HG02678 (cell line): ENCODE measurements at regions not wholly inside any gene's neighbourhood (a gene's known extent, or its start where the extent isn't known, plus 50 kb on each side); places are given as distances from the start of the nearest gene placed in this dataset.

ENCODE experiments used
- ATAC-seq: cut with Tn5 transposase; IDR thresholded peaks from one replicate; pipeline ENCODE4 v1.9.1; 2021; ENCODE audit warnings: mild to moderate bottlenecking, moderate library complexity; ENCODE audit not compliant: unreplicated experiment

- ATAC-seq, result no peak
Observed at GRCh38 chr18:43875511-43875910, 598.2 kb upstream of the SYT4 start.

DNA sequence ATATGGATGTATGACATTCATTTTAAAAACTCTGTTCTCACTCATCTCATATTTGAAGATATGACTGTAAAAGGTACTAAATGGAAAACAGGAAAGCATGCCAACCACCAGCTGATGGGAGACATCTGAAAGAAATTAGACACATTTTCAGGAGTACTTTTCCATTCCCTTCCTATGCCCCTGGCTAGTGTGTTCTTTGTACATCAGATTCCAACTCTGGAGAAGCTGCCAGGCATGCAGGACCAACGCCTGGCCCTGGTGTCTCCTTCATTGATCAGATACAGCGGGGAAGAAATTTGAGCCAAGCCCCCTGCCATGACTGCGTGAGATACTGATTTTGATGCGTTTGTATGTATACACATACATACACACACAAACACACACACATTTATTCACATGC is 599.0 kb upstream of the SYT4 start:
- ATAC-seq, result no peak

DNA sequence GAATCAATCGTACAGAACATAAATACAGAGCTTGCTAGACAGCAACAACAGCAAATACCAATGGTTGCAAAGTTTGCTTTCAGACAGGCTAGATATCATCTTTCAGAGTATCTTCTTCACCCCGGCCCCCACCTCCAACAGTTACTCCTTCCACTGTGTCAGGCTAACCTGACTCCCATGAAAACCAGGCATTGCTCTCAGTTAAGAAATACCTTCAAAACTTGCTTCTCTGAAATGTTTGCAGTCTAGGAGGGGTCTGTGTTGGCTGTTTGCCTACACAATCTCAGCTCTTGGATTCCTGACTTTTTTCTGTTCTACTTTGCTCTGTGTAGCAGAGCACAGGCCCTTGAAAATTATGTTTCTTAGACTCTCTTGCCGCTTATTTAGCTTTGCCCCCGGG is 599.5 kb upstream of the SYT4 start:
- ATAC-seq, result no peak

- ATAC-seq, result no peak
Observed at GRCh38 chr18:43877616-43878321, 600.5 kb upstream of the SYT4 start.

GRCh38 chr18:43879415-43879814 is 602.1 kb upstream of the SYT4 start:
- ATAC-seq, result no peak

DNA sequence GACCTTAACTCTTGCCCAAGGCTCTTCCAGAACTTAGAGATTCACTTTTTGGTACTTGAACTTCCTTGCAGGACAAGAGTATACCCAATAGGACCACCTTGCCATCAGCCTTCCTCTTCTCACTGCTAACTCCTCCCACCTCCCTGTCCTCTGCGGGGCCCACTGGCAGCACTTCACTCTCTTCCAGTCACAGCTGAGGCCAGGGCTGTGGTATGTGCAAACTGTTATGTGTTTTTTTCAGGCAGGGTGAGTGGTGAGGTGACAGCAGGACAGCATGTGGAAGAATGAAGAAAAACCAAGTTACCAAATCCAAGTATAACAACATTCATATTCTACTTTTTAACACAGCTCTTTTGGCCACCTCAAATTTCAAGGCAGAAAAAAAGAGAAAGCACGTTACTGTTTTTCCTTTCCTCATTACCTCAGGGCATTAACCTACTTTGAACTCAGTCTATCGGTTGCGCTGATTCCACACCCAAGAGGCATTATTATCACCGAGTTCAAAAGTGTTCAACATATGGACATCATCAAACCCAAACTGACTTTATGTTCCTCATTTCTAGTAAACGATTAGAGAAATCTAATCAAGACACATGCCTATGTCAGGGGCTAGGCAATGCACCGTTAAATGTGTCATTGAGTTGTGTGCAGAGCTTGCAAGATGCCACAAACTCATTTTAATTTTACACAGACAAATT is 605.2 kb upstream of the SYT4 start:
- ATAC-seq, result no peak

- no peak for ATAC-seq
Observed at GRCh38 chr18:43883886-43884285, 606.6 kb upstream of the SYT4 start.

DNA sequence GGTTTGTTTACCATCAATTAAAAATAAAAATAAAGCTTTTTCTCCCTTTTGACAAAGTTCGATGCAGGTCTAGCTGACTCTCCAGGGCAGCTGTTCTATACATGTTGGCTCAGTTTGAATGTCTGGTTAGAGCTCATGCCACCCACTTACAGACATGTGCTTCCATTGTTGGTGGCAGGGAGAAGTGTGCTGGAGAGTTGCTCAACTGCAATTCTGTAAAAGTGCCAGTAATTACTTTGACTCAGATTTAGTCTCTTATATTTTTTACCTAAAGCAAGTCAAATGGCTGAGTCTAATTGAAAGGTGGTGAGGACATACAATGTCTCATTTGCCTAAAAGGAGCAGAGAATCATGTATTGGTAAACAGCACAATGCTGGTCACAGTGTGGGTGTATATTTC is 609.1 kb upstream of the SYT4 start:
- no peak for ATAC-seq

DNA sequence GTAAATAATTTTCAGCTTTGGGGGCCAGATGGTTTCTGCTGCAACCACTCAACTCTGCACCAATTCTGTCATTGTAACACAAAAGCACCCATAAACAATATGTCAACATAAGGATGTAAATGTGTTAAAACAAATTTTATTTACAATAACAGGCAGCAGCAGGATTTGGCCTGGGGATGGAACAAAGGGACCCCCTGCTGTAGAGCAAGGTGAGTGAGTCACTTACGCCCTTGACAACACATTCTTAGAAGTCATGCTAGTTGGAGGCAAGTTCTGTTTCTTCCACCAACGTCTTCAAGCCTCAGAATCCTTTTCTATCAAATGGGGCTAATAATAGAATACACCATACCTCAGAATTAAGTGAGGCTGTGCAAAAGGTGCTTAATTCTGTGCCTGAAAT is 610.2 kb upstream of the SYT4 start:
- no peak for ATAC-seq

DNA sequence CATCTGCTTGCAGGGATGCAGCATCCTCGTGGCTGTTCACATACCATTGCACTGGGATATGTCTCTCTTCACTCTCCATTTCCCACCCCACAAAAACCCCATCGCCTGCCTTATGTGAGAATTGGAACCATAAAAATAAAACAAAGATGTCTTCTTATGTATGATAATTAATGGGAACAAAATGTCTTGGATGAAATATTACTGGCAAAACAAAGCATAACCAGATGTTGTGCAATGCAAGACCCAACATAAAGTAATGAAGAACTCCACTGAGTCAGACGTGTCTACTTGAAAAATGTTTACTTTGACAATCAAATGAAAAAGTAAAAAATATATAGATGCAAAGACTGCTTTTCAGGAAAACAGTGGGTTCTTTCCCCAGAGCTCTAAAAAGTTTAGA is 611.3 kb upstream of the SYT4 start:
- ATAC-seq, result no peak

DNA sequence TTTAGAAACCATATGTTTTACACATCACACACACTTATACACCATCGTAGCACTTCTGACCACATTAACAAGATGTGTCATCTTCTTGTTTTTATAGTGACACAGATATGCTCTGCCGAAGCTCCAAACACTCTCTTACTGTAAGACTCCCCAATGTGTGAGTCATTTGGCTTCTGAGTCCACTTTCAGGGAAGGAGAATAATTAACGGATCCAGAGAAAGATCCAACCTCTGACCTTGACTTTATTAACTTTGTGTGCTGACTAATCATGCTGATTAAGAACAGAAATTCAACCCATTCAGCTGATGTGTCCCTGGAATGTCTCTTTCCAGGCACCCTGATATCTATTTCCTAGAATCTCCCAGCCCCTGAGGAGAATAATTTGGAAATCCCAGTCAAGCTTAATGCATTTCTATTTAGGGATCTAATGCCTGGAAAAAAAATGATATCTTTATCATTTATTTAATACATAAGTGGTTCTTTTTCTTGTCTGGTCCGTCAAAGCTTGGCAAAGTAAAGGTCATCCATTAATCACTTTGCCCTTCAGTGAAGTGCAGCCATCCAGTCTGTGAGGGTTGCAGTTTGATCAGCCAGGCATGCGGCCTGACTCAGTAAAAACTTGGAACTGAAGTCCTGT is 615.8 kb upstream of the SYT4 start:
- no peak for ATAC-seq

DNA sequence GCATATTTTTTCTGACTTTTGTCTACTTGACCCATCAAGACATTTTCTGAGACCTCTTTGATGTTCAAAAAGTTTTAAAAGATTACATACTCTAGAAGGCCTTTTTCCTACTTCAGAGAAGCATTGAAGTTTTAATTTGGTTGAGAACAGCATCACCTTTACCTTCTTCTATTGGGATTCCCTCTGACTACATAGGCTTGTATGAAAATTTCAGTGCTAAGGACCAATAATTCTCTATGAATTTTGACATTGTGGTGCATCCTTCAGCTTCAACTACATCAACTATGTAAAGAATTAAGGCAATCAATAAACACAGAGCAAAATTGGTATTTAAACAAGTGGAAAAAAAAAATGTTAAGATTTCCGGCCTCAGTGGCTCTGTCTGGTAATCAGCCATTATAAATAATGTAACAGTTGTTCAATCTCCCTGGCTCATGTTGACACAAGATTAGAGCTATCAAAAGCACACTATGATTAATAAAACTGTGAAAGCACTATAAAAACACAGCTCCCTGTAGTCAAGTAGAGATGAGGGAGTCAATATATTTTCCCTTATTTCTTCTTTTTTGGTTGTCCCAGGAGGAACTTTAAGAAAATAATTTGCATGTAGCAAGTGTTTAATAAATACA is 627.0 kb upstream of the SYT4 start:
- no peak for ATAC-seq

GRCh38 chr18:43914018-43914417 is 636.7 kb upstream of the SYT4 start:
- no peak for ATAC-seq

DNA sequence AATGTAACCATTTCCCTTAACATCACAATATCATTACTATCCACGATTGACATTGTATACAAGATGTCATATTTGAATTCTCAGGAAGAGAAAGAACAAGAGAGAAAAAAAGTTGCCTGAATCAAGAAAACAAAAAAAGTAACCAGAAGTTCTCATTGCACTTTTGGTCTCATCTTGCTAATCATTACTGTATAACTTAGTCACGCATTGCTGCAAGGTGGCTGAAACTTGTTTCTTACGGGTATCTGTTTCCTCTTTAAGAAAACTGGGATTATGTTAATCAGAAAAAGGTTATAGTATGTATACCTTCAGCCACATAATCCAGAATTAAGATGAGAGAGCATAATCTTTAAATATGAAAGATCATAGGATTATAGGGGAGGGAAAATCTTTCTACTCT is 639.7 kb upstream of the SYT4 start:
- ATAC-seq, result no peak

GRCh38 chr18:43917520-43917919 is 640.2 kb upstream of the SYT4 start:
- ATAC-seq, result no peak

DNA sequence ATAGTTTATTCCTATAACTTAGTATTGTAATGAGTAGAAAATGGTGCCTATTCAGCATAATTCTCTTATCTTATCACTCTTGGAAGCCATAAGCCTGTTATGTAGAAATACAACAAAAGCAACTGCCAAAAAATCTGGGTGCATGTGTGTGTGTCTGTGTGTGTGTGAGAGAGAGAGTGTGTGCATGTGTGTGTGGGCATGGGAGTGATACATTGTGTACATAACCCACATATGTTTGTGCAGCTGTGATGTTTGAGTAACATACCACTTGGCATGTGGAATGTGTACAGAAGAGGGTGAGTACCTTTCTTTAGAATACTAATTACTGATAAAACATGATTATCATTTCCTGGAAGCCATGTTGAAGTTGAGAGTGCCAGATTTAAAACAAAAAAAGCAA is 642.3 kb upstream of the SYT4 start:
- no peak for ATAC-seq

GRCh38 chr18:43931439-43931838 is 654.1 kb upstream of the SYT4 start:
- ATAC-seq, result no peak

DNA sequence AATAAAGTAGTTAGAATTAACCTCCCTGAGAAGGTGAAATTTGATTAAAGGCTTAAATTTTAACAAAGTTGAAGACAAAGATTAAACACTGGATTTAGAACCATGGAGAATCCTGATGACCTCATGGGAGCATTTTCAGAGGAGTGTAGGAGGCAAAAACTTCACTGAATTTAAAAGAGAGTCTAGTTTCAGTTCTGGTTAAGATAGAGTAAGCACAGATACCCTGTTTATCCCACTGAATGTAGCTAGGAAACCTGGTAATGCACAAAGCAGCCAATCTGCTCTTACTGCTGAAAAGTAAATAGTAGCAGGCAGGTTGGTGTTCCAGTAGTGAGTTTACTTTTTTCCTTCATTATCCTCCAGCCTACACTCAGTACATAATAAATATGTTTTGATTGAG is 654.9 kb upstream of the SYT4 start:
- ATAC-seq, result no peak

DNA sequence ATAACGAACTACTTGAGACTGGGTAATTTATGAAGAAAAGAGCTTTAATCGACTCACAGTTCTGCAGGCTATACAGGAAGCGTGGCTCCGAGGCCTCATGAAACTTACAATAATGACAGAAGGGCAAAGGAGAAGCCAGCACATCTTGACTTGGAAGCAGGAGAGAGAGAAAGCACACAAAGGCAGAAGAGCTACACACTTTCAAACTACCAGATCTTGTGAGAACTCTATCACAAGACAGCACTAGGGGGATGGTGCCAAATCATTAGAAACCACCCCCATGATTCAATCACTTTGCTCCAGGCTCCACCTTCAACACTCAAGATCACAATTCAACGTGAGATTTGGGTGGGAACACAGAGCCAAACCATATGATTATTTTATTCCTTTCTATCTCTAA is 655.9 kb upstream of the SYT4 start:
- no peak for ATAC-seq

DNA sequence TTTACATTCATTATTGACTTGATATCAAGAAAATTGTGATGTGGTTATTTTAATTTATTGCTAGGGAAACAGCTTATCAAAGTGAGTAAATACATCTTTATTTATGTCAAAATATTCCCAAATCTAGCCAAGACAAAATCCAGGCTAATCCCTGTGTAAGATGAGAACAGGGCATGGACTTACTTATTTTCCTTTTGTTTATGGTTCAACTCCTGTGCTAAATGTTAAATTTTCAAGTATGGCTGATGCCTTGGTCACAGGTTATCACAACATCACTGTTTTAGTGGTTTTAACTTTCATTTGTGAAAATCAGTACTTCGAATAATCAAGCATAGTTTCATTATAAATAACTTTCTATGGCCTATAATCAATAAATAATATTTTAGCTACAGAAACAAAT is 657.0 kb upstream of the SYT4 start:
- no peak for ATAC-seq

- ATAC-seq, result no peak
Observed at GRCh38 chr18:43934781-43935471, 657.6 kb upstream of the SYT4 start.
